Brain microvascular endothelial cell (primary cell): ENCODE measurements at regions not wholly inside any gene's neighbourhood (a gene's known extent, or its start where the extent isn't known, plus 50 kb on each side); places are given as distances from the start of the nearest gene placed in this dataset.

ENCODE experiments used
- DNase-seq: peaks from one replicate; pipeline ENCODE4 v3.0.0-alpha.2; 2020
- H3K27ac ChIP-seq: fragments of 250-450 bp; sonication (Bioruptor Pico); 2 replicates; pipeline ENCODE4 v1.5.1; 2020; ENCODE audit warnings: mild to moderate bottlenecking, moderate library complexity
- H3K27me3 ChIP-seq: fragments of 250-450 bp; sonication (Bioruptor Pico); replicated peaks from 2 replicates; pipeline ENCODE4 v1.5.1; 2020; ENCODE audit warnings: mild to moderate bottlenecking
- H3K36me3 ChIP-seq: fragments of 250-450 bp; sonication (Bioruptor Pico); replicated peaks from 2 replicates; pipeline ENCODE4 v1.5.1; 2020; ENCODE audit warnings: mild to moderate bottlenecking
- H3K4me3 ChIP-seq: 2 replicates; pipeline ENCODE4 v1.5.1; 2011; ENCODE audit warnings: low read depth, mild to moderate bottlenecking, control low read depth, low read length, moderate library complexity
- CTCF ChIP-seq: IDR thresholded peaks from 2 replicates; pipeline ENCODE4 v1.5.1; 2011; ENCODE audit warnings: low read depth, mild to moderate bottlenecking, moderate library complexity, low read length, control low read depth, inconsistent platforms; ENCODE audit errors: missing control alignments
- in situ Hi-C: cut with HindIII; loops from 2 replicates; pipeline ENCODE4 v1.10.0; 2017; ENCODE audit warnings: low sequenced_read_pairs, low pct_ligation_motif_present

- no peak for DNase-seq
- Histone ChIP-seq H3K27ac (no peak overlapping the region), H3K4me3 (no peak overlapping the region), H3K27me3 (no peaks in the 10 kb centered on the region), H3K36me3 (no peaks in the 10 kb centered on the region)
- in situ Hi-C loops, result no loop called here
- TF ChIP-seq CTCF, result no peak
These were observed 85.2 kb downstream of the MDH1 start for GRCh38 chr2:63673865-63674533.

GRCh38 chr2:63675026-63675425 is 86.3 kb downstream of the MDH1 start:
- Histone ChIP-seq H3K36me3 (no peaks in the 10 kb centered on the region), H3K27ac (no peak overlapping the region), H3K4me3 (no peak overlapping the region), H3K27me3 (no peaks in the 10 kb centered on the region)
- in situ Hi-C loops, result no loop called here
- no peak for TF ChIP-seq CTCF
- no peak for DNase-seq

GRCh38 chr2:63676135-63676534 is 87.4 kb downstream of the MDH1 start:
- H3K27ac ChIP-seq, result no peak overlapping the region
- in situ Hi-C loops, result no loop called here
- H3K36me3 ChIP-seq, result no peaks in the 10 kb centered on the region
- H3K27me3 ChIP-seq, result no peaks in the 10 kb centered on the region
- DNase-seq, result no peak
- H3K4me3 ChIP-seq, result no peak overlapping the region
- no peak for TF ChIP-seq CTCF

- TF ChIP-seq CTCF, result no peak
- Histone ChIP-seq H3K27me3 (no peaks in the 10 kb centered on the region), H3K36me3 (no peaks in the 10 kb centered on the region), H3K4me3 (no peak overlapping the region), H3K27ac (no peak overlapping the region)
- no peak for DNase-seq
- in situ Hi-C loops, result no loop called here
These were observed 89.3 kb downstream of the MDH1 start for GRCh38 chr2:63678085-63678484.

- in situ Hi-C loops, result no loop called here
- no peak for DNase-seq
- H3K36me3 ChIP-seq, result no peaks in the 10 kb centered on the region
- H3K4me3 ChIP-seq, result no peak overlapping the region
- no peak for TF ChIP-seq CTCF
- H3K27me3 ChIP-seq, result no peaks in the 10 kb centered on the region
- H3K27ac ChIP-seq, result no peak overlapping the region
These were observed 89.8 kb downstream of the MDH1 start for GRCh38 chr2:63678551-63678950.

GRCh38 chr2:63679252-63679855 is 90.6 kb downstream of the MDH1 start:
- H3K27ac ChIP-seq, result no peak overlapping the region

More at GRCh38 chr2:63679252-63679855, 90.6 kb downstream of the MDH1 start:
- in situ Hi-C loops, result no loop called here
- DNase-seq, result no peak
- H3K36me3 ChIP-seq, result no peaks in the 10 kb centered on the region
- H3K27me3 ChIP-seq, result no peaks in the 10 kb centered on the region
- H3K4me3 ChIP-seq, result no peak overlapping the region
- TF ChIP-seq CTCF, result no peak
